ENCODE measurements at regions not wholly inside any gene's neighbourhood (a gene's known extent, or its start where the extent isn't known, plus 50 kb on each side); places are given as distances from the start of the nearest gene placed in this dataset.

DNA sequence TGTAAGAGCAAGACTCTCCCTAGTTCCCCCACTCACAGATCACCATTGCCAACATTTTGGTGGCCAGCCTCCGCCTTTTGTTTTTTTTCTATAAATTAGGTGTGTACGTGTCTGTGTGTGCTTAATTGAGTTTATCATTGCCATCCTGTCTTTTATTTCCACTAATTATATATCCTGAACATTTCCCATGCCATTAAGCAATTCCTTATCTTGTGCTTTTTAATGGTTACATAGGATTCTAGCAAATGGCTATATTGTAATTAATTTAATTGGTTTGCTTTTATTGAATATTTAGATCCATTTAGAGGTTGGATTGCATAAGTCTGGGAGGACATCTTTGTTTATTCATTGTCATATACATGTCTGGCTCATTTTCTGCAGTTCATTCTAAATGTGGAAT, 107.3 kb upstream of the RTL1 start:
- intact Hi-C loops (cut with micrococcal nuclease; ENCODE audit: unreplicated experiment) = no loop called here
- POLR2A ChIA-PET = no interaction called here
- Histone ChIP-seq H3K9me3 (ENCODE audit: low read length) (no peaks in the 10 kb centered on the region), H3K9me2 (ENCODE audit: insufficient read depth, low read length) (no peaks in the 10 kb centered on the region), H2AFZ (ENCODE audit: low read length) (no peak overlapping the region), H3K36me3 (ENCODE audit: insufficient read depth, low read length) (no peaks in the 10 kb centered on the region), H3K4me1 (ENCODE audit: insufficient read depth, low read length, poor library complexity, severe bottlenecking) (no peaks in the 10 kb centered on the region), H3K4me2 (ENCODE audit: low read length) (no peak overlapping the region), H3K4me3 (ENCODE audit: low read depth, low read length, poor library complexity, severe bottlenecking) (no peak overlapping the region), H4K20me1 (ENCODE audit: insufficient read depth, low read length) (no peaks in the 10 kb centered on the region), H3K27ac (ENCODE audit: low read depth, low read length, poor library complexity, severe bottlenecking) (no peak overlapping the region), H3K79me2 (ENCODE audit: insufficient read depth, low read depth, low read length) (no peaks in the 10 kb centered on the region)
- no peak for TF ChIP-seq EZH2phosphoT487 (IDR thresholded peaks at IDR 0.05; ENCODE audit: borderline replicate concordance, low read depth, low read length)
- TF ChIP-seq, protein P1, sequence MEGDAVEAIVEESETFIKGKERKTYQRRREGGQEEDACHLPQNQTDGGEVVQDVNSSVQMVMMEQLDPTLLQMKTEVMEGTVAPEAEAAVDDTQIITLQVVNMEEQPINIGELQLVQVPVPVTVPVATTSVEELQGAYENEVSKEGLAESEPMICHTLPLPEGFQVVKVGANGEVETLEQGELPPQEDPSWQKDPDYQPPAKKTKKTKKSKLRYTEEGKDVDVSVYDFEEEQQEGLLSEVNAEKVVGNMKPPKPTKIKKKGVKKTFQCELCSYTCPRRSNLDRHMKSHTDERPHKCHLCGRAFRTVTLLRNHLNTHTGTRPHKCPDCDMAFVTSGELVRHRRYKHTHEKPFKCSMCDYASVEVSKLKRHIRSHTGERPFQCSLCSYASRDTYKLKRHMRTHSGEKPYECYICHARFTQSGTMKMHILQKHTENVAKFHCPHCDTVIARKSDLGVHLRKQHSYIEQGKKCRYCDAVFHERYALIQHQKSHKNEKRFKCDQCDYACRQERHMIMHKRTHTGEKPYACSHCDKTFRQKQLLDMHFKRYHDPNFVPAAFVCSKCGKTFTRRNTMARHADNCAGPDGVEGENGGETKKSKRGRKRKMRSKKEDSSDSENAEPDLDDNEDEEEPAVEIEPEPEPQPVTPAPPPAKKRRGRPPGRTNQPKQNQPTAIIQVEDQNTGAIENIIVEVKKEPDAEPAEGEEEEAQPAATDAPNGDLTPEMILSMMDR (conservative IDR thresholded peaks at IDR 0.05; ENCODE audit: low read length) = no peak
- BruUV-seq (replicated peaks) = no TSS peak
- no peak for DNase-seq (ENCODE audit: low spot score)
- CTCF ChIA-PET (ENCODE audit: unreplicated experiment) = no interaction called here

DNA sequence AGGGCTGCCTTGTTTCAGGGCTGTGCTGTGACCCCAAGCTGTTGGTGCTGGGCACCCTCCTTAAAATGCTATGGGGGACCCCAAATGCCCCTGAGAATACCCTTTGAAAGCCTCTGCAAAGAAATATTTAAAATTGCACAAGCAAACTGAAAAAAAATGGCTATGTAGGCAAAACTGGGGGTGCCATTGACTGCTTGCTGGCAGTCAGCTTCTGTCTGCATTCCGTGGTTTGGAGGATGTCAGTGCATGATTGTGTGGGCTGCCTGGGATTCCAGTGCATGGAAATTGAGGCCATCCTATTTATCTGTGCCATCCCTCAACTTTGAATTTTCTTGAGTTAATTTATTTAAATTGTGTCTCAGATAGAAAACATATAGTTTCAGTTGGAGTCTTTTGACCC, 113.7 kb upstream of the RTL1 start:
- no peak for TF ChIP-seq EZH2phosphoT487 (IDR thresholded peaks at IDR 0.05; ENCODE audit: borderline replicate concordance, low read depth, low read length)
- TF ChIP-seq, protein P1 (conservative IDR thresholded peaks at IDR 0.05; ENCODE audit: low read length) = no peak
- H4K20me1 ChIP-seq (ENCODE audit: insufficient read depth, low read length) = no peaks in the 10 kb centered on the region
- no peak overlapping the region for H3K4me2 ChIP-seq (ENCODE audit: low read length)
- DNase-seq (ENCODE audit: low spot score) = no peak
- no peak overlapping the region for H3K27ac ChIP-seq (ENCODE audit: low read depth, low read length, poor library complexity, severe bottlenecking)
- H2AFZ ChIP-seq (ENCODE audit: low read length) = no peak overlapping the region
- H3K36me3 ChIP-seq (ENCODE audit: insufficient read depth, low read length) = no peaks in the 10 kb centered on the region
- ChIA-PET CTCF (ENCODE audit: unreplicated experiment) (no interaction called here), POLR2A (no interaction called here)
- H3K9me3 ChIP-seq (ENCODE audit: low read length) = no peaks in the 10 kb centered on the region
- H3K79me2 ChIP-seq (ENCODE audit: insufficient read depth, low read depth, low read length) = no peaks in the 10 kb centered on the region
- intact Hi-C loops (cut with micrococcal nuclease; ENCODE audit: unreplicated experiment) = no loop called here
- H3K4me1 ChIP-seq (ENCODE audit: insufficient read depth, low read length, poor library complexity, severe bottlenecking) = no peaks in the 10 kb centered on the region
- H3K4me3 ChIP-seq (ENCODE audit: low read depth, low read length, poor library complexity, severe bottlenecking) = no peak overlapping the region
- no TSS peak for BruUV-seq (replicated peaks)
- no peaks in the 10 kb centered on the region for H3K9me2 ChIP-seq (ENCODE audit: insufficient read depth, low read length)

DNA sequence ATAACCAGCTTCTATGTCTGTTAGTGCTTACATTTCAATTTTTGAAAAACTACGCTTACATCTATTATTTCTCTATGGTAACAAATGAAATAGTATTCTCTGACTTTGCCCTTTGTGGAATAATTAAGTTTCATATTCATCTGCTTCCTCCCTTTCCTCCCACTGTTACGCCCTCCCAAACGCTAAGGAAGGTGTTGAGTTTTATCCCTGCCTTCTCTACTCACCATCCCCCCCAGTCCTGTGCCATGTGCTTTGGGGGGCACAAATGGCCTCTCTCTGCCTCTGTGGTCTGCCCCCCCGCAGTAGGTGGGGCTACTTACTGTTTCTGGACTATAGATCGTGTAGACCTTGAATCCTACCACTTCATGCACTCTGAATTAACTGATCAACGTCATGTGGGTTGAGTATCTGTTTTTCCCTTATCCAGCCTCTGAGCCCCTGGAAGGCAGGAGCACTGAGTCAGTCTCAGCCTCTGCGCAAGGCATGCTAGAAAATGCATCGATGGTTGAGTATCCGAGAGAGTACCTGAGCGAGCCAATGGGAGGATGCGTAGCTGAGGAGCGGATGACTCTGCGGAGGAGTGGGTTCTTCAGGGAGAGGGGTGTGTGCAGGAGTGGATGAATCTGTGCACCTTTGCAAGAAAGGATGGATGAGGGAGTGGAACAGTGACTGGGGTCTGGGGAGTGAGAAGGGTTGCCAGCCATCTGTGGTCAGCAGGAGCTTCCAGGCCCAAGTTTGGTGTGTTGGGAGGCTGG, 114.5 kb upstream of the RTL1 start:
- intact Hi-C loops (cut with micrococcal nuclease; ENCODE audit: unreplicated experiment) = no loop called here
- Histone ChIP-seq H4K20me1 (ENCODE audit: insufficient read depth, low read length) (no peaks in the 10 kb centered on the region), H2AFZ (ENCODE audit: low read length) (no peak overlapping the region), H3K9me2 (ENCODE audit: insufficient read depth, low read length) (no peaks in the 10 kb centered on the region), H3K4me1 (ENCODE audit: insufficient read depth, low read length, poor library complexity, severe bottlenecking) (no peaks in the 10 kb centered on the region), H3K9me3 (ENCODE audit: low read length) (no peaks in the 10 kb centered on the region), H3K4me3 (ENCODE audit: low read depth, low read length, poor library complexity, severe bottlenecking) (no peak overlapping the region), H3K4me2 (ENCODE audit: low read length) (no peak overlapping the region), H3K27ac (ENCODE audit: low read depth, low read length, poor library complexity, severe bottlenecking) (no peak overlapping the region), H3K36me3 (ENCODE audit: insufficient read depth, low read length) (no peaks in the 10 kb centered on the region), H3K79me2 (ENCODE audit: insufficient read depth, low read depth, low read length) (no peaks in the 10 kb centered on the region)
- no peak for DNase-seq (ENCODE audit: low spot score)
- TF ChIP-seq EZH2phosphoT487 (IDR thresholded peaks at IDR 0.05; ENCODE audit: borderline replicate concordance, low read depth, low read length) = no peak
- TF ChIP-seq, protein P1 (conservative IDR thresholded peaks at IDR 0.05; ENCODE audit: low read length) = no peak
- no TSS peak for BruUV-seq (replicated peaks)
- ChIA-PET POLR2A (no interaction called here), CTCF (ENCODE audit: unreplicated experiment) (no interaction called here)

All from OCI-LY7 (cell line).